ENCODE measurements at regions not wholly inside any gene's neighbourhood (a gene's known extent, or its start where the extent isn't known, plus 50 kb on each side); places are given as distances from the start of the nearest gene placed in this dataset.

DNA sequence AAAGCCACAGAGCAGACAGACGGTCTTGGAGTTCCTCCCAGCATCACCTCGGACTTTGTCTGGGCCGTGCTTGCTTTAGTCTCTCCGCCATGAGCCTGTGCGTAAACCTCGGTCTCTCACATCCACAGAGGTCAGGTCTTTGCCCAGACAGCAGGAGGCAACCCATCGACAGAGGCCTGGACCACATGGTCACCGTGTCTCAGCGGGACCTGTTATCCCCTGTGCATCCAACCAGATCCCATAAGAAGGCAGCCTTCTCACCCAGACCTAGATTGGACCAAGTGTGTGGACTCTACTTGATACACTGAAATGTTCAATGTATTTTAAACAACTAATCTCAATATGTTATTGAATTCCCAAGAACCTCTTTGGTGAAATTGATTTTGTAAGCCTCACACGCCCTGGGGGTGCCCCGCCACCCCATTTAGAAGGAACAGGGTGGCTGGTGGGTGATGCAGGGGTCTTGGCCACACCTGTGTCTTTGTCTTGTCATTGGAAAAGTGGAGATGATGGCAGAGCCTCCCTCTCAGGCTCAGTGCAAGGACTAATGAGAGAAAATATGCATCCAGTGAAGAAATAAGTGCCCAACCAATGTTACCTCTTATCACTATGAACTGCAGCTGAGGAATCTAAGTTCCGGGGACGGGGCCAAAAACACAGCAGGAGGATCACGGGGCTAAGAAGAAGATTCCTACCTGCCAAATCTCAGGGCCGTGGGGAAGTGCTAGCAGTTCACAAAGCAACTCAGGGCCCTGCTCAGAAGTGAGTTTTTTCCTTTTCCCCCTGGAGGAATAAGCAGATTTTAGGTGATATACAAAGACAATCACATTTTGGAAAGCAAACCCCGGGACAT, 101.6 kb upstream of the BACE2 start:
- intact Hi-C loops (cut with DNase I) = loop anchor here (5.0 to 10.0 kb wide), 6 partner anchors 222 to 924 kb away; partner anchors contain the start of gene DSCAM (in 1 of the 10)
- 68 to 77% (median 73%) methylated on average over 16 of the region's 16 CpGs for WGBS, 4 donors
- no peak for DNase-seq
- Histone ChIP-seq H3K9me3 (no peaks in the 10 kb centered on the region), H3K4me3 (no peak overlapping the region), H3K4me1 (peaks cover 0 to 10% (median 6%) of the 10 kb centered on the region in 12 donors), H3K27ac (no peak overlapping the region), H3K36me3 (no peaks in the 10 kb centered on the region), H3K27me3 (peaks cover 0 to 24% (median 7%) of the 10 kb centered on the region in 9 donors)
- no peak for ATAC-seq
- TF ChIP-seq POLR2A (IDR thresholded peaks at IDR 0.05) = no peak
- TF ChIP-seq, protein P1, sequence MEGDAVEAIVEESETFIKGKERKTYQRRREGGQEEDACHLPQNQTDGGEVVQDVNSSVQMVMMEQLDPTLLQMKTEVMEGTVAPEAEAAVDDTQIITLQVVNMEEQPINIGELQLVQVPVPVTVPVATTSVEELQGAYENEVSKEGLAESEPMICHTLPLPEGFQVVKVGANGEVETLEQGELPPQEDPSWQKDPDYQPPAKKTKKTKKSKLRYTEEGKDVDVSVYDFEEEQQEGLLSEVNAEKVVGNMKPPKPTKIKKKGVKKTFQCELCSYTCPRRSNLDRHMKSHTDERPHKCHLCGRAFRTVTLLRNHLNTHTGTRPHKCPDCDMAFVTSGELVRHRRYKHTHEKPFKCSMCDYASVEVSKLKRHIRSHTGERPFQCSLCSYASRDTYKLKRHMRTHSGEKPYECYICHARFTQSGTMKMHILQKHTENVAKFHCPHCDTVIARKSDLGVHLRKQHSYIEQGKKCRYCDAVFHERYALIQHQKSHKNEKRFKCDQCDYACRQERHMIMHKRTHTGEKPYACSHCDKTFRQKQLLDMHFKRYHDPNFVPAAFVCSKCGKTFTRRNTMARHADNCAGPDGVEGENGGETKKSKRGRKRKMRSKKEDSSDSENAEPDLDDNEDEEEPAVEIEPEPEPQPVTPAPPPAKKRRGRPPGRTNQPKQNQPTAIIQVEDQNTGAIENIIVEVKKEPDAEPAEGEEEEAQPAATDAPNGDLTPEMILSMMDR (IDR thresholded peaks at IDR 0.05) = no peak

DNA sequence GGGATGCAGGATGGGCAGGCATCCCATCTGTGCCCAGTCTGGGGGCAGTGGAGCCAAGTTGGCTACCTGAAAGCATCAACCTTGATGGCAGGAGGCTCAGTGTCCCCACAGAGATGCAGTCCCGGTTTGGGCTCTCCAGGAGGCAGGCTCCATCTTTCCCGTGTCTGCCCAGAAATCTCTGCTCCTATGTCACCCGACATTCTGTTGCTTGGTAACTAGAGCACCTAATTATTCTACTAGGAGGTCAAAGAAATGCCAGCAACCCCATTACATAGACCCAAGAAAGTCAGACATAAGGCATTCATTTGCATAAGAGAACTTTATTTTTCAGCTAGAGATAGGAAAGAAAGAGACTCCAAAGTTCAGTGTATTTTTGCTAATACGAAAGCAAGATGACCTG, 100.3 kb upstream of the BACE2 start:
- H3K27me3 ChIP-seq = peaks cover 0 to 24% (median 7%) of the 10 kb centered on the region in 9 donors
- ATAC-seq (no peak), DNase-seq (no peak)
- H3K9me3 ChIP-seq = no peaks in the 10 kb centered on the region
- TF ChIP-seq, protein P1 (IDR thresholded peaks at IDR 0.05) = no peak
- no peak for TF ChIP-seq POLR2A (IDR thresholded peaks at IDR 0.05)
- 78 to 84% (median 83%) methylated on average over 4 of the region's 4 CpGs for WGBS, 4 donors
- no peak overlapping the region for H3K27ac ChIP-seq
- H3K4me3 ChIP-seq = no peak overlapping the region
- H3K36me3 ChIP-seq = no peaks in the 10 kb centered on the region
- intact Hi-C loops (cut with DNase I) = loop anchor here (2.0 to 10.0 kb wide), 8 partner anchors 223 to 925 kb away; partner anchors contain the start of gene DSCAM (in 1 of the 10)
- H3K4me1 ChIP-seq = peaks cover 0 to 10% (median 6%) of the 10 kb centered on the region in 12 donors

DNA sequence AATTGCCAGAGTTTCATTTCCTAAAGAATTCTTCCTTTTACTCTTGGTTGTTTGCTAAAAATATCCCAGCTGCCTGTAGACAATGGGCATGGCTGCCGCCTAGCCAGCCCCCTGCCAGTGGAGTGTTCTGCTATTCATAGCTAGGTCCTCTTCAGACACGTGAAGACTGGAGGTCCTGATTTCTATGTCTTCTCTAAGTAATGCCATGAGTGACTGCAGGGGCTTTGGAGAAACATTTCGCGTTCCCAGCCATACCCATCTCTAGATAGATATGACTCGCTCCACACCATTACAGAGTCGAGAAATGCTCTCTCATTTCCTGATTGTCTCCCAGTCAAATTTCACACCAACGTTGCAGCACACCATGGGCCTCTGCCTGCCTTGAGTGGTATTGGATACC, 99.5 kb upstream of the BACE2 start:
- intact Hi-C loops (cut with DNase I) = loop anchor here (2.0 to 10.0 kb wide), 8 partner anchors 224 to 926 kb away; partner anchors contain the start of gene DSCAM (in 1 of the 10)
- peaks cover 0 to 10% (median 6%) of the 10 kb centered on the region in 12 donors for H3K4me1 ChIP-seq
- H3K9me3 ChIP-seq = no peaks in the 10 kb centered on the region
- no peaks in the 10 kb centered on the region for H3K36me3 ChIP-seq
- DNase-seq (no peak), ATAC-seq (peak in 3 of 4 donors; percentile 35 to 62 (median 59))
- 2 to 6% (median 5%) methylated on average over 7 of the region's 7 CpGs for WGBS, 4 donors
- TF ChIP-seq POLR2A (IDR thresholded peaks at IDR 0.05) = no peak
- TF ChIP-seq, protein P1 (IDR thresholded peaks at IDR 0.05) = no peak
- H3K27me3 ChIP-seq = peaks cover 0 to 24% (median 7%) of the 10 kb centered on the region in 9 donors
- H3K27ac ChIP-seq = no peak overlapping the region
- H3K4me3 ChIP-seq = peak overlapping the region in 10 of 12 donors; percentile 18 to 46 (median 40)
